Hepatocyte (in vitro differentiated cells): ENCODE measurements at regions not wholly inside any gene's neighbourhood (a gene's known extent, or its start where the extent isn't known, plus 50 kb on each side); places are given as distances from the start of the nearest gene placed in this dataset.

Experiments
- DNase-seq: peaks from one replicate; pipeline ENCODE4 v3.0.0-alpha.2; 2016; ENCODE audit warnings: low spot score
- H2AFZ ChIP-seq: fragments of 200-600 bp; sonication (generic); 2 replicates; pipeline ENCODE4 v1.6.0; 2016; ENCODE audit warnings: antibody characterized with exemption, mild to moderate bottlenecking
- H3K27ac ChIP-seq: fragments of 200-600 bp; sonication (generic); 2 replicates; pipeline ENCODE4 v1.5.1; 2016; ENCODE audit warnings: mild to moderate bottlenecking
- H3K27me3 ChIP-seq: fragments of 200-600 bp; sonication (generic); 2 replicates; pipeline ENCODE4 v1.6.1; 2016
- H3K36me3 ChIP-seq: fragments of 200-600 bp; sonication (generic); replicated peaks from 2 replicates; pipeline ENCODE4 v1.5.1; 2016; ENCODE audit warnings: low read depth; ENCODE audit not compliant: insufficient read depth
- H3K4me1 ChIP-seq: fragments of 200-600 bp; sonication (generic); 2 replicates; pipeline ENCODE4 v1.5.1; 2016; ENCODE audit warnings: mild to moderate bottlenecking, moderate library complexity; ENCODE audit not compliant: insufficient read depth
- H3K4me2 ChIP-seq: fragments of 200-600 bp; sonication (generic); 2 replicates; pipeline ENCODE4 v1.6.0; 2016
- H3K4me3 ChIP-seq: fragments of 200-600 bp; sonication (generic); 2 replicates; pipeline ENCODE4 v1.5.1; 2016; ENCODE audit warnings: mild to moderate bottlenecking
- H3K79me2 ChIP-seq: fragments of 200-600 bp; sonication (generic); 2 replicates; pipeline ENCODE4 v1.6.0; 2017; ENCODE audit warnings: mild to moderate bottlenecking
- H3K9me2 ChIP-seq: fragments of 200-600 bp; sonication (generic); replicated peaks from 2 replicates; pipeline ENCODE4 v1.6.0; 2017; ENCODE audit warnings: mild to moderate bottlenecking; ENCODE audit not compliant: insufficient read depth
- H3K9me3 ChIP-seq: fragments of 200-600 bp; sonication (generic); 2 replicates; pipeline ENCODE4 v1.5.1; 2016; ENCODE audit warnings: low read depth, mild to moderate bottlenecking
- H4K20me1 ChIP-seq: fragments of 200-600 bp; sonication (generic); 2 replicates; pipeline ENCODE4 v1.6.0; 2016; ENCODE audit warnings: mild to moderate bottlenecking; ENCODE audit not compliant: insufficient read depth, poor library complexity, severe bottlenecking
- EZH2 ChIP-seq: fragments of 200-600 bp; sonication (generic); IDR thresholded peaks from 2 replicates; pipeline ENCODE4 v1.6.1; 2016; ENCODE audit warnings: antibody characterized with exemption, mild to moderate bottlenecking, borderline replicate concordance
- EZH2phosphoT487 ChIP-seq: fragments of 200-600 bp; sonication (generic); IDR thresholded peaks from one replicate; pipeline ENCODE4 v1.6.1; 2018; ENCODE audit warnings: antibody characterized with exemption, mild to moderate bottlenecking, low read depth, moderate library complexity; ENCODE audit not compliant: unreplicated experiment, severe bottlenecking
- WGBS: methylation state at CpG from one replicate; pipeline ENCODE4 v1.1.6; 2016; ENCODE audit warnings: low lambda C conversion rate; ENCODE audit errors: missing lambda C conversion rate; 5-methylcytosine and 5-hydroxymethylcytosine counted together
- TF ChIP-seq, protein P1 (sequence below): fragments of 200-600 bp; sonication (generic); IDR thresholded peaks from 2 replicates; pipeline ENCODE4 v1.5.1; 2016; ENCODE audit warnings: antibody characterized with exemption, mild to moderate bottlenecking; ENCODE audit not compliant: poor library complexity

DNA sequence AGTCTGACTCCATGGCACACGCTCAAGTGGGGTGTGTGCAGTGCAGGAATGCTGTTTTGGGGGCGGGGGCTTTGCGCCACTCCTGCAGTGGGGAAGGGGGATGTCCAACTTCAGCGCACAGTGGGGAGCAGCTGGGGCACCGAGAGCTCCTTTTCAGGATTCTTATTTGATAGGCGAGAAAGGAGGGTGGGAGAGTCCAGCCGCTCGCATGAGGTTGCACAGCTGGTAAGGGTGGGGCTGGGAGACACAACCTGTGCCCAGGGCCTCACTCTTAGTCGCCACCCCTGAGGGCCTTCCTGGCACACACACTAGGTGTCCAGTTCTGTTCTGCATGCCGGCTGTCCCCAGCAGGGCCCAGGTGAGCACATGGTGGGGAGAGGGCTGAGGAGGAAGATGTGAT lies 190.8 kb downstream of the UQCRFS1 start:
- Histone ChIP-seq H3K4me1 (no peaks in the 10 kb centered on the region), H3K9me2 (no peaks in the 10 kb centered on the region), H3K36me3 (no peaks in the 10 kb centered on the region), H4K20me1 (no peaks in the 10 kb centered on the region), H3K4me3 (no peak overlapping the region), H3K27ac (no peak overlapping the region), H2AFZ (no peak overlapping the region), H3K9me3 (no peaks in the 10 kb centered on the region), H3K4me2 (no peak overlapping the region), H3K79me2 (no peaks in the 10 kb centered on the region), H3K27me3 (no peaks in the 10 kb centered on the region)
- 94% methylated on average over 10 of the region's 10 CpGs for WGBS
- no peak for DNase-seq
- TF ChIP-seq EZH2, result no peak
- TF ChIP-seq EZH2phosphoT487, result no peak
- TF ChIP-seq, protein P1, sequence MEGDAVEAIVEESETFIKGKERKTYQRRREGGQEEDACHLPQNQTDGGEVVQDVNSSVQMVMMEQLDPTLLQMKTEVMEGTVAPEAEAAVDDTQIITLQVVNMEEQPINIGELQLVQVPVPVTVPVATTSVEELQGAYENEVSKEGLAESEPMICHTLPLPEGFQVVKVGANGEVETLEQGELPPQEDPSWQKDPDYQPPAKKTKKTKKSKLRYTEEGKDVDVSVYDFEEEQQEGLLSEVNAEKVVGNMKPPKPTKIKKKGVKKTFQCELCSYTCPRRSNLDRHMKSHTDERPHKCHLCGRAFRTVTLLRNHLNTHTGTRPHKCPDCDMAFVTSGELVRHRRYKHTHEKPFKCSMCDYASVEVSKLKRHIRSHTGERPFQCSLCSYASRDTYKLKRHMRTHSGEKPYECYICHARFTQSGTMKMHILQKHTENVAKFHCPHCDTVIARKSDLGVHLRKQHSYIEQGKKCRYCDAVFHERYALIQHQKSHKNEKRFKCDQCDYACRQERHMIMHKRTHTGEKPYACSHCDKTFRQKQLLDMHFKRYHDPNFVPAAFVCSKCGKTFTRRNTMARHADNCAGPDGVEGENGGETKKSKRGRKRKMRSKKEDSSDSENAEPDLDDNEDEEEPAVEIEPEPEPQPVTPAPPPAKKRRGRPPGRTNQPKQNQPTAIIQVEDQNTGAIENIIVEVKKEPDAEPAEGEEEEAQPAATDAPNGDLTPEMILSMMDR, result no peak

DNA sequence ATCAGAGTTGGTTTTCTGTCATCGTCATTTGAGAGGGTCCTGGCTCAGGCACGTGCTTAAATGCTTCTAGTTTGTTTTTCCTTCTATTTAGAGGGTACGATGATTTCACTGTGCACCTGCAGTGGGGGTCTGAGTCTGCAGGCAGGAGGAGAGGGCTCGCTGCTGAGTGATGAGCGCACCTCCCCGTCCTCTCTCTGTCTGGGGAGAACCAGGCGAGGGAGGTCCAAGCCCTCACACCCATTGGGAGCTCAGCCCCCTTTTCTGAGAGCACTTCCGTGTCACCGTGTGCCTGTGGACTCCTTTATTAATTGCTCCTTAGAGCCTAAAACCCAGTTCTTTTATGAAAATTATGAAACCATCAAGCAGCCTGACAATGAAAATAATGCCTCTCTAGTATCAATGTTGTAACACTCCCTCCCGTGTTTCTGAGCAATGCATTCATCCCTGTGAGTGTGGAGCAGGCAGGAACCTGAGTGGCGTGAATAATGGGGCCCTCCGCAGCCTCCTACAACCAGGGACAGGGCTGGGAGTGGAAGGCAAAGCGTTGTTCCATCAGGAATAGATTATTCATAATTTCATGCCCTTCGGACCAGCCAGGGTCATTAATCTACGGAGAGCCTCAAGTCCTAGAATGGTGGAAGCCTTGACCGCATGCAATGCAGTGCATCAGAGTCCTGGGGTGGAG lies 191.6 kb downstream of the UQCRFS1 start:
- WGBS, result 86% methylated on average over 16 of the region's 16 CpGs

DNA sequence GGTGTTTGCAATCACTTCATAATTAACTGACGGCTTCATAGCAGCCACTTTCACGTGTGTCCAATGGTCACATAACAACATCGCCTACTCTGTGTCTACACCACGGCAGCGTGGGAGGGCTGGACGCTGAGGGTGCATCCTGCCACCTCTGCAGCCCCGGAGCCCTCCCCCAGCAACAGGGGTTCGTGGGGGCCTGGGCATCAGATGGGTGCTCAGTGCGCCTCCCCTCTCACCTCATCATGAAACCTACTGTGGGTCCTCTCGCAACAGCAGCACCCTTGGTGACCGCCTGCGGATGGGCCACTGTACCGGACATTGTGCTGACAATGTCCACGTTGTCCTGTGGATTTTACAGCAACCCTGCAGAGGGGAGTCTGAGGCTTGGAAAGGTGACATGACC lies 193.5 kb downstream of the UQCRFS1 start:
- no peaks in the 10 kb centered on the region for H4K20me1 ChIP-seq
- no peak overlapping the region for H3K27ac ChIP-seq
- H3K9me2 ChIP-seq, result no peaks in the 10 kb centered on the region
- no peak overlapping the region for H3K4me3 ChIP-seq
- no peak overlapping the region for H3K4me2 ChIP-seq
- H3K9me3 ChIP-seq, result no peaks in the 10 kb centered on the region
- H2AFZ ChIP-seq, result no peak overlapping the region
- WGBS, result 90% methylated on average over 14 of the region's 14 CpGs
- H3K4me1 ChIP-seq, result no peaks in the 10 kb centered on the region
- no peaks in the 10 kb centered on the region for H3K27me3 ChIP-seq
- no peak for DNase-seq
- TF ChIP-seq, protein P1, result no peak
- TF ChIP-seq EZH2phosphoT487 (no peak), EZH2 (no peak)
- H3K79me2 ChIP-seq, result no peaks in the 10 kb centered on the region
- no peaks in the 10 kb centered on the region for H3K36me3 ChIP-seq

More for the DNA sequence above, 191.6 kb downstream of the UQCRFS1 start:
- no peak overlapping the region for H2AFZ ChIP-seq
- TF ChIP-seq EZH2phosphoT487 (no peak), EZH2 (no peak)
- TF ChIP-seq, protein P1, result no peak
- no peaks in the 10 kb centered on the region for H3K9me3 ChIP-seq
- DNase-seq, result no peak
- H4K20me1 ChIP-seq, result no peaks in the 10 kb centered on the region
- H3K4me3 ChIP-seq, result no peak overlapping the region
- H3K27me3 ChIP-seq, result no peaks in the 10 kb centered on the region
- no peaks in the 10 kb centered on the region for H3K9me2 ChIP-seq
- no peak overlapping the region for H3K27ac ChIP-seq
- no peaks in the 10 kb centered on the region for H3K4me1 ChIP-seq
- H3K79me2 ChIP-seq, result no peaks in the 10 kb centered on the region
- no peaks in the 10 kb centered on the region for H3K36me3 ChIP-seq
- no peak overlapping the region for H3K4me2 ChIP-seq
